ENCODE measurements at regions not wholly inside any gene's neighbourhood (a gene's known extent, or its start where the extent isn't known, plus 50 kb on each side); places are given as distances from the start of the nearest gene placed in this dataset.
"Not testable (repeated sequence)": the region's sequence is repeated elsewhere in the genome, so short reads cannot be mapped to it uniquely, and the experiment has no call there.

- no peak for TF ChIP-seq POLR2A (IDR thresholded peaks at IDR 0.05; ENCODE audit: control extremely low read depth in 1 of 2, low read depth in 2 of 2, low read length in 2 of 2)
- no peak for TF ChIP-seq SP4 (IDR thresholded peaks at IDR 0.05; ENCODE audit: low read length)
These were observed 487.0 kb downstream of the MED13L start (continued) for GRCh38 chr12:115790526-115790925.

DNA sequence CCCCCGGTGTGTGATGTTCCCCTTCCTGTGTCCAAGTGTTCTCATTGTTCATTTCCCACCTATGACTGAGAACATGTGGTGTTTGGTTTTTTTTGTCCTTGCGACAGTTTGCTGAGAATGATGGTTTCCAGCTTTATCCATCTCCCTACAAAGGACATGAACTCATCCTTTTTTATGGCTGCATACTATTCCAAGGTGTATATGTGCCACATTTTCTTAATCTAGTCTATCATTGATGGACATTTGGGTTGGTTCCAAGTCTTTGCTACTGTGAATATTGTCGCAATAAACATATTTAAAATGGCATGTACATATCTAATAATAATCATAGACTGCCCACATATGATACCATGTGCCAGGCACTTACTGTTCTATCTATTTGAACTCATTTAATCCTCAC is 491.0 kb downstream of the MED13L start:
- H3K4me1 ChIP-seq (replicated peaks in 1 of 4; ENCODE audit: control insufficient read depth in 3 of 4, insufficient read depth in 4 of 4, low read length in 3 of 4); H3K27ac ChIP-seq (ENCODE audit: low read depth, low read length); H2BK20ac ChIP-seq (ENCODE audit: low read length); H4K91ac ChIP-seq (replicated peaks; ENCODE audit: insufficient read length, low read length); H2AK5ac ChIP-seq (ENCODE audit: low read depth, low read length); H3K9ac ChIP-seq (replicated peaks in 1 of 4; ENCODE audit: extremely low read depth in 1 of 4, low read depth in 3 of 4, low read length in 3 of 4); H2BK5ac ChIP-seq (ENCODE audit: low read depth, low read length); H3K23me2 ChIP-seq (ENCODE audit: low read depth, low read length); H4K20me1 ChIP-seq (replicated peaks in 1 of 2; ENCODE audit: control insufficient read depth in 1 of 2, insufficient read depth in 2 of 2, low read length in 2 of 2); H3K4me3 ChIP-seq (ENCODE audit: extremely low read depth in 1 of 4, insufficient read depth in 2 of 4, low read depth in 3 of 4, low read length in 4 of 4); H2BK15ac ChIP-seq (ENCODE audit: low read length); H3K27me3 ChIP-seq (replicated peaks in 1 of 4; ENCODE audit: control insufficient read depth in 3 of 4, extremely low read depth in 1 of 4, insufficient read depth in 3 of 4, low read length in 3 of 4); H3K23ac ChIP-seq (ENCODE audit: insufficient read length); H2AFZ ChIP-seq (ENCODE audit: low read length); H3K9me3 ChIP-seq (ENCODE audit: insufficient read depth in 2 of 2, low read depth in 1 of 2, low read length in 1 of 2); H3K36me3 ChIP-seq (ENCODE audit: control insufficient read depth in 2 of 4, insufficient read depth in 4 of 4, low read length in 3 of 4); H4K5ac ChIP-seq (ENCODE audit: insufficient read length, low read depth, low read length); DNase-seq (ENCODE audit: low read depth in 1 of 2, low spot score in 2 of 2); H3K4ac ChIP-seq (replicated peaks; ENCODE audit: insufficient read length, low read depth, low read length); H2BK12ac ChIP-seq (ENCODE audit: low read depth, low read length); H3K79me2 ChIP-seq (ENCODE audit: control insufficient read depth in 1 of 2, insufficient read depth in 2 of 2, low read length in 2 of 2); H3K56ac ChIP-seq (replicated peaks; ENCODE audit: insufficient read length, low read depth, low read length); H3K79me1 ChIP-seq (ENCODE audit: low read depth, low read length); H4K8ac ChIP-seq (ENCODE audit: extremely low read depth, insufficient read depth, low read length); H3K4me2 ChIP-seq (ENCODE audit: insufficient read depth in 1 of 2, low read depth in 2 of 2, low read length in 2 of 2); H3K18ac ChIP-seq (ENCODE audit: extremely low read depth, low read length); FAIRE-seq; H3K14ac ChIP-seq (ENCODE audit: insufficient read length); POLR2A ChIA-PET (ENCODE audit: partially characterized antibody); H2BK120ac ChIP-seq (replicated peaks; ENCODE audit: low read depth, low read length): not testable (repeated sequence)
- CTCF ChIA-PET (ENCODE audit: partially characterized antibody): interaction anchor here (1.6 kb wide), 1 partner anchor 160 kb away, joined by 3 read pairs; no protein-coding TSS in a partner anchor
- 89% methylated on average over 3 of the region's 3 CpGs; no CpG with 5 or more reads in 1 of the 2 experiments for WGBS, 2 experiments (ENCODE audit: extremely low coverage in 1 of 2, insufficient coverage in 1 of 2, insufficient read length in 1 of 2, insufficient replicate concordance in 2 of 2, low coverage in 1 of 2, low lambda C conversion rate in 2 of 2, missing lambda C conversion rate in 1 of 2)

Data from H1 (cell line).